B cell (primary cell): ENCODE measurements at regions not wholly inside any gene's neighbourhood (a gene's known extent, or its start where the extent isn't known, plus 50 kb on each side); places are given as distances from the start of the nearest gene placed in this dataset.

Experiments used
- ATAC-seq: fragments of 200-7000 bp; cut with Tn5 transposase; one replicate; pipeline ENCODE4 v1.10.0; 2021; ENCODE audit warnings: low read depth, mild to moderate bottlenecking, moderate number of reproducible peaks, moderate library complexity
- CTCF ChIA-PET: fragments of 350-600 bp; sonication (Branson Sonifier 250); formaldehyde crosslinking; loops from one replicate; lab custom pipeline; 2021; ENCODE audit warnings: antibody characterized with exemption, inconsistent platforms; lab: Charles Lee
- POLR2A ChIA-PET: fragments of 350-600 bp; sonication (Branson Sonifier 250); formaldehyde crosslinking; loops from one replicate; lab custom pipeline; 2021; ENCODE audit warnings: antibody characterized with exemption; lab: Charles Lee
- DNase-seq: peaks from one replicate; pipeline ENCODE4 v3.0.0; 2013
- H2AFZ ChIP-seq: 2 replicates; pipeline ENCODE4 v1.6.1; 2012; ENCODE audit warnings: mild to moderate bottlenecking, low read depth, low read length; ENCODE audit not compliant: insufficient read depth, poor library complexity, severe bottlenecking
- H3K27ac ChIP-seq, 2 donors: 1 replicate in 1 of 2; 2 replicates in 1 of 2; pipeline ENCODE4 v1.5.1; 2012 to 2013; ENCODE audit warnings: low read length in 2 of 2, mild to moderate bottlenecking in 2 of 2, moderate library complexity in 1 of 2
- H3K27me3 ChIP-seq, 4 experiments: fragments of 200-600 bp in 1 of 4; sonication (generic) in 1 of 4; replicated peaks in 1 of 4; 1 replicate in 2 of 4; 2 replicates in 2 of 4; pipeline versions ENCODE4 v1.6.1 to v1.7.0; 2013 to 2016; ENCODE audit warnings: low read length in 3 of 4, mild to moderate bottlenecking in 2 of 4, mixed read lengths in 1 of 4, moderate library complexity in 1 of 4; ENCODE audit not compliant: insufficient read depth in 4 of 4, control insufficient read depth in 3 of 4; ENCODE audit errors: control extremely low read depth in 1 of 4
- H3K36me3 ChIP-seq, 2 experiments: replicated peaks in 1 of 2; 1 replicate in 1 of 2; 2 replicates in 1 of 2; pipeline versions ENCODE4 v1.6.1 to v1.7.1; 2013; ENCODE audit warnings: low read length in 1 of 2; ENCODE audit not compliant: insufficient read depth in 2 of 2, control insufficient read depth in 1 of 2; ENCODE audit errors: control extremely low read depth in 1 of 2, extremely low read depth in 1 of 2
- H3K4me1 ChIP-seq, 2 donors: fragments of 200-600 bp in 1 of 2; sonication (generic) in 1 of 2; 1 replicate in 1 of 2; 2 replicates in 1 of 2; pipeline versions ENCODE4 v1.5.1 to v1.6.1; 2013 to 2017; ENCODE audit warnings: low read length in 2 of 2; ENCODE audit not compliant: control insufficient read depth in 2 of 2, insufficient read depth in 2 of 2
- H3K4me2 ChIP-seq: replicated peaks from 2 replicates; pipeline ENCODE3; 2012; ENCODE audit warnings: mild to moderate bottlenecking, low read depth, low read length; ENCODE audit not compliant: poor library complexity, severe bottlenecking
- H3K4me3 ChIP-seq, 5 experiments: fragments of 200-600 bp in 1 of 5; sonication (generic) in 1 of 5; 1 replicate in 3 of 5; 2 replicates in 2 of 5; pipeline versions ENCODE4 v1.5.1 to v1.7.0; 2011 to 2016; ENCODE audit warnings: low read length in 4 of 5, mild to moderate bottlenecking in 4 of 5, low read depth in 2 of 5, control low read depth in 1 of 5, moderate library complexity in 1 of 5; ENCODE audit not compliant: insufficient read depth in 1 of 5; ENCODE audit errors: control extremely low read depth in 1 of 5, extremely low read depth in 1 of 5
- H3K79me2 ChIP-seq: fragments of 200-600 bp; sonication (generic); one replicate; pipeline ENCODE4 v1.6.0; 2016; ENCODE audit warnings: low read length; ENCODE audit not compliant: control insufficient read depth, insufficient read depth
- H3K9ac ChIP-seq: fragments of 200-600 bp; sonication (generic); 2 replicates; pipeline ENCODE4 v1.6.1; 2017; ENCODE audit warnings: mild to moderate bottlenecking, low read length, moderate library complexity
- H3K9me3 ChIP-seq, 3 donors: one replicate each; pipeline versions ENCODE4 v1.6.1 to v1.7.1; 2013; ENCODE audit warnings: low read length in 2 of 3; ENCODE audit not compliant: control insufficient read depth in 2 of 3, insufficient read depth in 1 of 3; ENCODE audit errors: control extremely low read depth in 1 of 3
- H4K20me1 ChIP-seq: 2 replicates; pipeline ENCODE4 v1.6.0; 2012; ENCODE audit warnings: mild to moderate bottlenecking, low read length; ENCODE audit not compliant: insufficient read depth, control insufficient read depth, poor library complexity, severe bottlenecking
- H3K27ac Mint-ChIP-seq: one replicate; pipeline ENCODE4 v1.8.0; 2021; ENCODE audit warnings: mixed read lengths
- H3K27me3 Mint-ChIP-seq: one replicate; pipeline ENCODE4 v1.8.0; 2021; ENCODE audit warnings: mixed read lengths
- H3K4me1 Mint-ChIP-seq: one replicate; pipeline ENCODE4 v1.8.0; 2021; ENCODE audit warnings: mixed read lengths
- H3K4me3 Mint-ChIP-seq: one replicate; pipeline ENCODE4 v1.8.0; 2021; ENCODE audit warnings: mixed read lengths
- H3K9me3 Mint-ChIP-seq: one replicate; pipeline ENCODE4 v1.8.0; 2022; ENCODE audit warnings: mixed read lengths; ENCODE audit not compliant: insufficient read depth
- CTCF ChIP-seq: fragments of 200-600 bp; IDR thresholded peaks from one replicate; pipeline ENCODE4 v1.8.0; 2022; ENCODE audit warnings: antibody characterized with exemption, mild to moderate bottlenecking
- EZH2 ChIP-seq: IDR thresholded peaks from 2 replicates; pipeline ENCODE4 v1.6.1; 2012; ENCODE audit warnings: borderline replicate concordance, low read depth, mild to moderate bottlenecking, moderate library complexity, low read length; ENCODE audit not compliant: insufficient read depth, poor library complexity, severe bottlenecking
- WGBS: methylation state at CpG from one replicate; pipeline ENCODE4 v1.1.5; 2013; ENCODE audit warnings: missing lambda C conversion rate; ENCODE audit not compliant: insufficient coverage; 5-methylcytosine and 5-hydroxymethylcytosine counted together
- intact Hi-C: fragments of 100-400 bp; cut with micrococcal nuclease; formaldehyde crosslinking; loops from one replicate; pipeline ENCODE4 v1.10.0; 2022

- no peak for ATAC-seq
- 51% methylated on average over 13 of the region's 13 CpGs for WGBS
- no peaks in the 10 kb centered on the region for H3K4me1 Mint-ChIP-seq
Observed at GRCh38 chr19:13573056-13573667, 66.9 kb upstream of the CACNA1A start.

More at GRCh38 chr19:13573056-13573667, 66.9 kb upstream of the CACNA1A start:
- Mint-ChIP-seq H3K27me3 (peaks cover 34% of the 10 kb centered on the region), H3K4me3 (no peak overlapping the region), H3K27ac (no peak overlapping the region), H3K9me3 (peaks cover 2% of the 10 kb centered on the region)
- no peak for DNase-seq
- Histone ChIP-seq H4K20me1 (no peaks in the 10 kb centered on the region), H3K4me3 (no peak overlapping the region), H3K4me2 (no peak overlapping the region), H3K27me3 (peaks cover 0 to 3% (median 0%) of the 10 kb centered on the region in 4 experiments), H3K36me3 (no peaks in the 10 kb centered on the region), H3K27ac (no peak overlapping the region), H3K79me2 (no peaks in the 10 kb centered on the region), H3K9me3 (peaks cover 1 to 15% (median 13%) of the 10 kb centered on the region in 3 donors), H2AFZ (no peak overlapping the region), H3K4me1 (no peaks in the 10 kb centered on the region), H3K9ac (no peak overlapping the region)
- TF ChIP-seq CTCF (no peak), EZH2 (no peak)
- ChIA-PET POLR2A (no interaction called here), CTCF (no interaction called here)
- intact Hi-C loops: no loop called here
